SIG-M5 (cell line): ENCODE measurements at regions not wholly inside any gene's neighbourhood (a gene's known extent, or its start where the extent isn't known, plus 50 kb on each side); places are given as distances from the start of the nearest gene placed in this dataset.
"Not testable (repeated sequence)": the region's sequence is repeated elsewhere in the genome, so short reads cannot be mapped to it uniquely, and the experiment has no call there.

Source experiments
- DNase-seq: peaks from one replicate; lab custom pipeline; 2025; lab: John Stamatoyannopoulos, UW

- no peak for DNase-seq
Measured at GRCh38 chr18:62442391-62442790, 80.4 kb upstream of the ZCCHC2 start.

DNA sequence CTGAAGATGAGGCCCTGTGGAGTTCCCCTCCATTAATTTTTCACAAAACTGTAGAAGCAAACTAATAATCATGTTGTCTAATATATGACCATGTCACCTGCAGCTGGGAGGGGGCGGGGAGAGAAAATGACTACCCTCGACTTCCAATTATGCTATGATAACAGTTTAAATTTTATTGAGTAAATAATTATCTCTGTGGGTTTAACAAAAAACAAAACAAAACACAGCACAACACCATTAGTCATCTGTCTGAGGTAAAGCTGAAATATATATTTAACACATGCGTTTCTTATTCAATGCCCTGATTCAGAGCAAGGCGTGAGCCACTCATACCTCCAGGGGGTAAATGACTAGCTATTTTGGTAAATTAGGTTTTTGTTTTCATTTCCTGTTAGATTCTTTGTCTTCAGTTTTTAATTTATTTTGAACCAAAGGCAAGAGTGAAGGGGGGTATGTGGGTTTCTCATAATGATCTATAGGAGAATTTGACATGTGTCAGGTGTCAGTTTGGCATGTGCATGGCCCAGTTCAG lies 77.4 kb upstream of the ZCCHC2 start:
- DNase-seq = no peak

GRCh38 chr18:62446511-62446910 lies 76.3 kb upstream of the ZCCHC2 start:
- no peak for DNase-seq

DNA sequence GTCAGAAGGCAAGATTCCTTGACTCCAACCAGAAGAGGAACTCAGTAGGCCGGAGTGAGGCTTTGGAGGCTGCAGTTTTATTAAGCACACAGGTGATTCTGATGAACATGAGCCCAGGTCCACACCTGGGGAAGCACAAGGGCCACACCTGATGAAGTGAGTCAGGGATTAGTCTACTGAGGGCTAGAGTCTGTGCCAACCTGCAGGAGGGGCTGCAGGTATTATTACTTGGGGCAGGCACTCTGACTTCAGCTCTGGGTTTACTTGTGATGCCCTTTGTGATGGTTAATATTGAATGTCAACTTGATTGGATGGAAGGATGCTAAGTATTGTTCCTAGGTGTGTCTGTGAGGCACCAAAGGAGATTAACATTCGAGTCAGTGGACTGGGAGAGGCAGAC lies 75.2 kb upstream of the ZCCHC2 start:
- DNase-seq = no peak

- DNase-seq = no peak
Measured at GRCh38 chr18:62448426-62448825, 74.4 kb upstream of the ZCCHC2 start.

- no peak for DNase-seq
Measured at GRCh38 chr18:62449490-62450104, 73.2 kb upstream of the ZCCHC2 start.

DNA sequence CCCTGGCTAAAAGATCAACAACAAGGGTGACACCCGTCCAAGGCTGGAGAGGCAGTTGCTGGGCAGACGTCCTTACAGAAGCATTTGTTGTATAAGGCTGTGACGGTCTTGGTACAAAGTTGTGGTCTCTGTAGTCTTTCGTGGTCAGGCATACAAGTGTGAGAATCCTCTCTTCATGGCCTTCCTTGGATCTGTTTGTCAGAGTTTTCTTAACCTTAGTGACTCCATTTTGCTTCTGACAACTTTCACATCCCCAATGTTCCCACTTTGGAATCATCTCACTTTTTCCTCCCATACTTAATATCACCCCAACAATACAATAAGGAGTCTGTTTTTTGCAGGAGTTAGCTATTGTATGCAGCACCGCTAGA lies 72.7 kb upstream of the ZCCHC2 start:
- no peak for DNase-seq

DNA sequence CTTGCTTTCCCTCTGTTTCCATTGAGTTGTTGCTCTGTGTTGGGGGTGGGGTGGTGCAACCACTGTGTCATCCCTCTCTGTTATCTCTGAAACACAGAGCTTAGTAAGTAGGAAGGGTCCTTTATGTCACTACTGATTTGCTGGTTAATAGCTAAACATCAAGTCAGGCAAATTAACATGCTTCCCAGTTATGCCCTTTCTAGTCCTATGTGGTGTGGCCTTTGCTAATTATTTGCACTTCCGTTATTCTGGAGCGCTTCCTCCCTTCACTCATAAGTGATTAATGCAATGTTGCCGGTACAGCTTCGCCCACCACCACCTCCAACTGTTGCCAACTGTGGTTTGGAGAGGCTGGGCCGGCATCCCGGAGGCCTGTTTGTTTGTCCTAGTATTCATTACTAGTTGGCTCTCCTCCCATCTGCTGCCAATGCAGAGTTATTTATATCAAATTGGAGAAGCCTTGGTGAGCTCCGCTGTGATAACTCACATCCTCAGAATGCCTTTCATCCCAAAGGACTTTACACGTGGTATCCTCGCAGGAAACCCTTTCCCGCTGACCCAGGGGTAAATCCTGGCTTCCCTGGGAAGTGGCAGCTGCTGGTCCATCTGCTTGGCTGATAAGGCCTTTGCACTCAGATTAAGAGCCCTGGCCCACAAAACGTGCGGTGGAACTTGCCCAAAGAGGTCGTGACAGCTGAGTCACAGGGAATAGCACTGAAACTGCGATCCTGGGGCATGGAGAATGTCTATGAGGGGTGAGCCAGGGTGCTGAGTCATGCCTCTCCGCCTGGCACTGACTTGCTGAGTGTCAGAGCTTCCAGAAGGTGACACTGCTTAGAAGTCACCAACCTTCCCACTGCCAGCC lies 72.0 kb upstream of the ZCCHC2 start:
- DNase-seq = peak; percentile 70

- peak; percentile 12 for DNase-seq
Measured at GRCh38 chr18:62452280-62452831, 70.5 kb upstream of the ZCCHC2 start.

DNA sequence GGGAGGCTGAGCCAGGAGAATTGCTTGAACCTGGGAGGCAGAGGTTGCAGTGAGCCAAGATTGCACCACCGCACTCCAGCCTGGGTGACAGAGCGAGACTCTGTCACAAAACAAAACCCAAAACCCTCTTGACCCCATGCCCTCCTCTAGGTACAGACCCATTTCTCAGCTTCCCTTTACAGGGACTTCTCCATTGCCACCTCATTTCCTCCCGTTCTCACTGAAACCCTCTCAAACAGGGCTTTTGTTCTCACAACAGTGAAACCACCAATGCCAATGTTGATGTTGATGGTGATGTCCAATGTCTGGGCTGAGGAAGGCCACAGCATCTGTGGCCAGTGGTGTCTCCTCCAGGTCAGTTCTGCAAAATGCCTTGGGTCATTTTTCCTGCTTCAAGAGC lies 69.0 kb upstream of the ZCCHC2 start:
- no peak for DNase-seq

DNA sequence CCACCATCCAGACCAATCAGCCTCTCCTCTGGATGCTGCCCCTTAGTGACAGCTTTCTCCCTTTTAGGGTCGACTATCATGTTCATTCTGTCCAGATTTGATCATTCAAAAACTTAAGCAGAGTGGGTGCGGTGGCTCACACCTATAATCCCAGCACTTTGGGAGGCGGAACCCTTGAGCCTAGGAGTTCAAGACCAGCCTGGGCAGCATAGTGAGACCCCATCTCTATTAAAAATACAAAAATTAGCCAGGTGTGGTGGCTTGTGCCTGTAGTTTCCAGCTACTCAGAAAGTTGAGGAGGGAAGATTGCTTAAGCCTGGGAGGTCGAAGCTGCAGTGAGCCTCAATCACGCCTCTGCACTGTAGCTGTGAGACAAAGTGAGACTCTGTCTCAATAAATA lies 68.3 kb upstream of the ZCCHC2 start:
- no peak for DNase-seq

DNA sequence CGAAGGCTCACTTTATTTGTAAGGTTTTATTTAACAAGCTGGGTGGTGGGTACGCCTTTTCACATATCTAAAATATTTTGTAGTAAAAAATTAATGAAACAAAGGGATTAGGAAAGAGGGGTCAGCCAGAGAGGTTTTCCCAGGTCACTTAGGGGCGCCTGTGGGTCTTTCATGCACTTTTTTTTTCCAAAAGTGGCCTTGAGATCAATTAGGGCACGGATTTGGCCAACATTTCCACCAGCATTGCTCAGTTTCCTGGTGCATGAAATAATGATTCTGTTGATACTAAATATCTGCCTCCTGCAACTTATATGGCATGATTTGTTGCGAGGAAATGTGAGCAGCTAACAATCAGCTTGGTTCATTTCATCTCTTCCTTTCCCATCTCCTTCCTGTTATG lies 67.6 kb upstream of the ZCCHC2 start:
- no peak for DNase-seq

- DNase-seq = no peak
Measured at GRCh38 chr18:62457877-62458276, 64.9 kb upstream of the ZCCHC2 start.

- DNase-seq = no peak
Measured at GRCh38 chr18:62458346-62458745, 64.5 kb upstream of the ZCCHC2 start.

- no peak for DNase-seq
Measured at GRCh38 chr18:62458868-62459716, 63.7 kb upstream of the ZCCHC2 start.

DNA sequence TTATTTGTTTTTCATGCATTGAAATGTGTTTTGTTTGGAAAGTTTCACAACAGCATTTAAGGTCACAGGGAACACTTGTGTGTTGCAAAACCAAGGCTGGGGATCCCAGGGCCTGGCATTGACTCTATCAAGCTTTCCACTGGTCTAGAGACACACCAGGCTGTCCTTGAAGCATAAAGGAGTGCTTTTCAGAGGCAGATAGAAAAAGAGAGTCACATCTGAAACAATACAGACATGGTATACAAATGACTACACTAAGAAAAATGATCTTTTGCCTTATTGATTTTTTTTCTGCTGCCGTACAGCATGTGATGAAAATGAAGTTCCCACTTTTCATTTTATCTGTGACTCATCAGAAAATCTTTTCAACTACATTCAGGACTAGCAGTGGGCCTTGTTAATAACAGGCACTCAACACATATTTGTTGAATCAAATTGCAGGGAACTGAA lies 61.9 kb upstream of the ZCCHC2 start:
- no peak for DNase-seq

DNA sequence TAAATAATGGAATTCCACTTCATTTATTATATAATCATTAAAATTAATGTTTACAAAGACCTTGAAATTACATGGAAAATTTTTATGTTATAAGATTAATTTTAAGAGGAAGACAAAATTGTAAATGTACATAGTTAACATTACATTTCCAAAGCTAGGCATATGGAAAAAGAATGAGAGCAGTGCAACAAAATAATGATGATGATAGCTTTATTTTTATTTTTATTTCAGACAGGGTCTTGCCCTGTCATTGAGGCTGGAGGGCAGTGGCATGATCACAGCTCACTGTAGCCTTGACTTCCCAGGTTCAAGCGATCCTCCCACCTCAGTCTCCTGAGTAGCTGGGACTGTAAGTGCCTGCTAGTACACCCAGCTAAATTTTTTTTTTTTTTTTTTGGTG lies 61.2 kb upstream of the ZCCHC2 start:
- DNase-seq = no peak

GRCh38 chr18:62464266-62464665 lies 58.6 kb upstream of the ZCCHC2 start:
- DNase-seq = no peak

DNA sequence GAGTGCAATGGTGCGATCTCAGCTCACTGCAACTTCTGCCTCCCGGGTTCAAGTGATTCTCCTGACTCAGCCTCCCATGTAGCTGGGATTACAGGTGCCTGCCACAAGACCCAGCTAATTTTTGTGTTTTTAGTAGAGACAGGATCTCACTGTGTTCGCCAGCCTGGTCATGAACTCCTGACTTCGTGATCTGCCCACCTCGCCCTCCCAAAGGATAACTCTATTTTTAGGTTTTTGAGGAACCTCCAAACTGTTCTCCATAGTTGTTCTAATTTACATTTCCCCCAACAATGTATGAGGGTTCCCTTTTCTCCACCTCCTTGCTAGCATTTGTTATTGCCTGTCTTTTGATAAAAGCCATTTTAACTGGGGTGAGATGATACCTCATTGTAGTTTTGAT lies 53.7 kb upstream of the ZCCHC2 start:
- DNase-seq = not testable (repeated sequence)
